GM19023 (cell line): ENCODE measurements at regions not wholly inside any gene's neighbourhood (a gene's known extent, or its start where the extent isn't known, plus 50 kb on each side); places are given as distances from the start of the nearest gene placed in this dataset.

Source experiments
- ATAC-seq: cut with Tn5 transposase; IDR thresholded peaks from one replicate; pipeline ENCODE4 v1.9.1; 2021; ENCODE audit warnings: mild to moderate bottlenecking, moderate library complexity; ENCODE audit not compliant: unreplicated experiment

DNA sequence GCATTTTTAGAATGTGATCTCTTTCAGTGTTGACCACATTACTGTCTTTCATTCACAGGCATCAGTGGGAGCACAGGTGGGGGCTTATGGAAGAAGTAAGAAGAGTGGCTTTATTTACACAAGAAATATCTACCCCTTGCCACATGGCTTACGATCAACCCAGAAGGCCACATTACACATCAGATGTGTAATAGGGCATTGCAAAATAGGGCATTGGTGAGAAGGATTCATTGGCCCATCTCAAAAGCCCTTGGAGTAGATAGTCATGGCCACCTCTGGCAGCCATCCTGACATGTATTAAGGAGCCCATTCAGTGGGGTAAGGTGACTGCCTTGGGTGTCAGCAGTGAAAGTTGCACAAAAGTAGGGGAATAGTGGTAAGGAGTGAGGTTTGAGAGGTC lies 97.5 kb downstream of the MAFB start:
- no peak for ATAC-seq

DNA sequence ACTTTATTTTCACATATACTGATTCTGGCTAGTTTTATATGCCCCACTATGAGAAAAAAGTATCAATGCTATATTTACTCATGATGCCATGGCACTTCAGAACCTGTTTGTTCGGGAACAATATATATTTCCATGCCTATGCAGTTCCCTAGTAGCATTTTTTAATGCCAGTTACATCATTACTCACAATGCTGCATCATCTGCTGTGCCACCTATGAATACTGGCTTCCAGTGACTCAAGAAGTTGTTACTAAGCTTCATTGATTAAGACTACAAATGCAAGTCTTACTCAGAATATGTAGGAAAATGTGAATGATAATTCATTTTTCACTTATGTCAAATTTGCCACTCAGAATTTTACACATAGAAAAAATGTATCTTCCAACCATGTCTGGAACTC lies 97.9 kb downstream of the MAFB start:
- no peak for ATAC-seq

- no peak for ATAC-seq
These were observed 99.5 kb downstream of the MAFB start for GRCh38 chr20:40589581-40589980.

GRCh38 chr20:40588891-40589290 lies 100.1 kb downstream of the MAFB start:
- ATAC-seq = no peak

DNA sequence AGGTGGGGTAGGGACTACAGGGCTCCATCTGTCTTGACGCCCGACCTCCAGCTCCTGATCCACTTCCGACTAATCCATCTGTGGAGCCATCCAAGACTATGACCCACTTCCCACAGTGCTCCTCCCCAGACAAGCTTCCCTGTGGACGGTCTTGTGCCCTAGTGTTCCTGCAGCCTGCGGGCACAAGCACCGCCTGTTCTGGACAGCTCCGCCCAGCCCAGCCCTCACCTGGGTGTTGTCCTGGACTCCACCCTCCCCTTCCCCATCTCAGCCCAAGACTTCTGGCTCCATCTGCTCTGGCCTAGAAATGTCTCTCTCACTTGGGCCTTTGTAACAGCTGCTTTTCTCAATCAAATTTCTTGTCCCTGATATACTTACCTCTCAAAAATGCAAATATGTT lies 102.0 kb downstream of the MAFB start:
- ATAC-seq = no peak

DNA sequence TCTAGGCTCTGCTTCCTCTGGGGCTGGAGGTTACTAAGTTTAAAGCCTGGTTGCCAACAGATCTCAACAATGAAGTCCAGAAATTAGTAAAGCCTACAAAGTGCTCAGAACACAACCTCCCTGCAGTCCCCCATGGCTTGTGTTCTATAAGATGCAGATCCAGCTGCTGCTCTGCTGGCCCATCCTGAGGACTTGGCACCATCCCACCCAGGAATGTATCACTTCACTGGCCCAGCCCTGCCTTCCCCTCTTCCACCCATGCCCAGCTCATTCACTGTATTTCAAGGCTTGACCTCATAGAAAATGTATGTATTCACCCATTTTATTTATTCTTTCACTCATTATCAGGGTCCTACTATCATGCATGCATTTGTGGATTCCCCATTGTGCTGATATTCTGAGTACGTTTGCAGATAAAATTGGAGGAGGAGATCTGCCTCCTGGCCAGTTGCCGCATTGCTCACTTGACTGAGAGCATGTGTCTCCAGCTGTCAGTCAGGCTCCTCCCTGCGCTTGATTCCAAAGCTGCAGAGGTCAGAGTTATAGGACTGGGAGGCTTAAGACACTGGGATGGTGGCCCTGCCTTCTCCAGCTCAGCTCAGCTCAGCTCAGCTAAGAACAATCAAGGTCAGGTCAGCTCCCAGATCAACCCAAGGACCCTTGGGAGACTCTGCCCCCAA lies 104.8 kb downstream of the MAFB start:
- ATAC-seq = no peak

DNA sequence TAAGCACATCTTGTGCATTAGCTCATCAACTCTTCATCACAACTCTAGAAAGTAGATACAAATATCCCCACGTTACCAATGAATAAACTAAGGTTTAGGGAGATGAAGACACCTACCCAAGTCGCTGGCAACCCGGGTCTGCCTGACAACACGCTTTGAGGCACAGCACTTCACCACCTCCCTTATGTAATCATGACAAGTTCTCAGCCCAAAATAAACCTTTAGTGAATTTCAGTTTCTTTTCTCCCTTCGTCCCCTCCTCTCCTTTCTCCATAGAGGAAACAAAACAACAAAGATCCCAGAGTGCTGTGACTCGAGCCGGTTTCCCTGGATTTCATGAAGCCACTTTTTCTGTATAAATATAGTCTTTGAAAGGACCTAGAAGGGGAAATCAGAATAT lies 105.4 kb downstream of the MAFB start:
- no peak for ATAC-seq

DNA sequence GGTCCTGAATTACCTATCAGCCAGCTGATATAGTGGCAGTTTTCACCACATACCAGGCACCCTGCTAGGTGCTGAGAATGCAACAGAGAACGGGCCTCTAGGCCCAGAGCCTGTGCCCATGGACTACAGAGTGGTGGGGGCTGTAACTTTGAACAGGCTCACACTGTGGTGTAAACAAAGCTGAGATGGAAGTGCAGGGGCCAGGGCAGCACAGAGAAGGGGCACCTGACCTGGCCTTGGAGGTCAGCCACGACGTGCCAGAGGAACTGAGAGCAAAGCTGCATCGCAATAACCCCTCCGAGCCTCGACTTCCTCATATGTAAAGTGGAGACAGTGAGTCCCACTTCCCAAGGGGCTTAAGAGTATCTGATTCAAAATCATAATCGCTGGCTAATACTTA lies 105.8 kb downstream of the MAFB start:
- ATAC-seq = no peak

DNA sequence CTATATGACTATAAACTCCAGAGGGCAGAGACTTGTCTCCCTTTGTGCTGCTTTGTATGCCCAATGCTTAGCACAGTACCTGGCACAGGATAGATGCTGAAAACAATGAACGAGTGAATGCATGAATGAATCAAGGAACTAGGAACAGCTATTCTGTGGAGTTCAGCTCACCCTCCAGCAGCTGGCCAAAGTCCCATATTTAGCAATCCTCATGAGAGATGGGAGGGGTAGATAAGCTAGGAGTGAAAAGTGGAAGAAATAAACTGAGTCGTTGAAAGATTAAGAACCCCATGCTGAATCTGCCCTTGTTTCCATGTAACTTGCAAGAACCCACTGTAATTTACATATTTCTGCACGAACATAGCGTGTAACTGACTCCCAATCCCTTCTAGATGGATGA lies 106.5 kb downstream of the MAFB start:
- ATAC-seq = no peak

DNA sequence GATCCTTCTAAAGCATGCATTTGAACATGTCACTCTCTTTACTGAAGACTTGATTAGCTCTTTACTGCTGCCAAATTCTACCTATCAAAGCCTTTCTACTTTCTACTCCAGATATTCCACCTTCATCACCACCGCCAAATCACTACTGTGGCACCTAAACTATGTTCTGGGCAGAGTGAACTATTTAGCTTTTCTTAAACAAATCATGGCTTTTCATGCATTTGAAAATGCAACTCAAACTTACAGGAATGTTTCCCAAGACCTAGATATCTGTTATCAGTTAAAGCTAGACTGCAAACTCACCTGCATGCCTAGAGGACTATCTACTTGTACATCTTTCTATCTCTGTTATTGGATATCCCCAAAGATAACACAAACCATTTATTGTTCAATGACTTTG lies 109.3 kb downstream of the MAFB start:
- ATAC-seq = no peak

DNA sequence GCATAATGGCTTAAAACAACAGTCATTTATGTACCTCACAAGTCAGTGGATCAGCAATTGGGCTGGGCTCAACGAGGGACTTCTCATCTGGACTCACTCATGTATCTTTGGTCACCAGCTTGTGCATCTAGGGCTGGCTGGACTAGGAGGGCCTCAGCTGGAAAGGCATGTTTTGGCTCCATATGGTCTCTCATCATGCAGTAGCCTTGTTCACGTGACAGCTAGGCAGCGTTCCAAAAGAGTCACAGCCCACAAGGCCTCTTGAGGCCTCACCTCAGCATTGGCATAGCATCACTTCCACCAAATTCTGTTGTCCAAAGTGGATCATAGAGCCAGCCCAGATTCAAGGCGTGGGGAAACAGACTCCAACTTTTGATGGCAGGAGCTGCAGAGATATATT lies 110.1 kb downstream of the MAFB start:
- no peak for ATAC-seq

GRCh38 chr20:40575851-40576250 lies 113.2 kb downstream of the MAFB start:
- no peak for ATAC-seq

DNA sequence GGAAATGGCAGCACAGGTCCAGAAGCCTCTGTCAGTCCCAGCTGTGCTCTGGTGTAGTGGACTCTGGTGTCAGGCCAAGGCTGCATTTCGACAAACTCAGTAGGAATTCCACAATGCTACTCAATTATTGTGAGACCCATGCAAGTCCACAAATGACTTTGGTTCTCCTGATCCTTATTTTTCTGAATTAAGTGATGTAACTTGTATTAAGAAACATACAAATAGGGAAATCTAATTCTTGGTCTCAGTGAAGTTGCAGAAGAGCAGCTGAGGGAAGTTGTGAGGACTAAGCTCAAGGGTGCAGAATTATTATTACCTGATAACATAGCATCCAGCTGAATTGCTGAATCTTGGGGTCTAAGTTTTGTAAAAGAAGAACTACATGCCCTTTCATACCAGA lies 116.8 kb downstream of the MAFB start:
- ATAC-seq = no peak

GRCh38 chr20:40571639-40572038 lies 117.4 kb downstream of the MAFB start:
- ATAC-seq = no peak

GRCh38 chr20:40568200-40568599 lies 120.8 kb downstream of the MAFB start:
- ATAC-seq = no peak

- no peak for ATAC-seq
These were observed 123.4 kb downstream of the MAFB start for GRCh38 chr20:40565682-40566040.

DNA sequence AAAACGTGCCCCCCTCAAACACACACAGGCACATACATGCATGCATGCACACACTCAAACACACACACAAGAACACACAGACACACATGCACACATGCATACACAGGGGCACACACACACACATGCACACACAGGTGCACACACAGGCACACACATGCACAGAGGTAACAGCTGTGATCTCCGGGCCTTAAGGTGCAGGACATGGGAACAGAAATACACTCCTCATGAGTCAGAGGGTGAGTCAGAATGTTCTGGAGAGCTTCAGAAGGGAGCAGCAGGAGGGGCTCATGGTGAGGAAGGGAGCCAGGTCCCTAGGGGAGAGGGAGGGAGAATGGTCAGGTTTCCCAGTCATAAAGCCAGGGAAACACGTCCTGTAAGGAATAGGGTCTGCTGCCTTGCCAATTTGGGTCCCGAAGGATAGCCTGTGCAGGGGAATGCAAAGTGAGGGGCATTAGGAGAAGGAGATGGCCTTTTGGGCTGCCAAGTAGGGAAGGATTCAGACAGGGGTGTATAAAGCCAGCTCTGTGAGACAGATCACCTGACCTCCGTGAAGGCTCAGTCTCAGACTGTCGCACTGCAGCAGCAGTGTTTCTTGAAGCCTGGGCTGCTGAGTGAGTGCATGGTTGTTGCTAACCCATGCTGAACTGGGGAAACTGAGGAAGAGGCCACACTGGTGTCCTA lies 123.9 kb downstream of the MAFB start:
- ATAC-seq = no peak

DNA sequence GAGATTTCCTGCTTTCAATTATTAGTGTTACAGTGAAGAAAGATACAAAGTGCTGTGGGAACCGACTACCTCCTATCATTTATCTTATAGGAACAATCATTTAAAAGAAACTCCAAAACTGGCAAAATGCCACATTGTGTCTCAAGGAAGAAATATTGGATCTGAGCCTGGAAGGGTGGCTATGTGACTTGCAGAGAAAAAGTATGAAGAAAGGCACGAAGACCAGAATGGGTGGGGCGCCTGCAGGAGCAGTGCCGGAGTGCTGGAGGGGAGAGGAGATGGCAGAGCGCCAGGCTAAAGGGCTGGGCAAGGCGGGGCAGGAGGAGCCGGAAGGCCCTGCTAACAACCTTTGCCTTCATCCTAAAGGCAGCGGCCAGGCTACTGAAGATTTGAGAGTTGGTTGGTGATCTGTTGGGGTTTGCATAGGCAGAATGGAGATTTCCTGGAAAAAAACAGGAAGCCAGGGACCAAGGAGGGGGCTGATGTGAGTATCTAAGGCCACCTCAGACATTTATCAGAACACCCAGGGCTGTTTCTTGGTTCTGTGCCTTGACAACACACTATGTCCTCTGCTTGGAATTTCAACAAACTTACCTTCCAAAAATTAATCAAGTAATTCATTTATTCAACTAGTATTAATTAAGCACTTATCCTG lies 125.6 kb downstream of the MAFB start:
- ATAC-seq = no peak

- no peak for ATAC-seq
These were observed 127.0 kb downstream of the MAFB start for GRCh38 chr20:40562031-40562430.

- ATAC-seq = no peak
These were observed 127.8 kb downstream of the MAFB start for GRCh38 chr20:40561187-40561586.

GRCh38 chr20:40558212-40558611 lies 130.8 kb downstream of the MAFB start:
- no peak for ATAC-seq

- no peak for ATAC-seq
These were observed 137.9 kb downstream of the MAFB start for GRCh38 chr20:40551125-40551530.
